ENCODE measurements at regions not wholly inside any gene's neighbourhood (a gene's known extent, or its start where the extent isn't known, plus 50 kb on each side); places are given as distances from the start of the nearest gene placed in this dataset.

GRCh38 chr4:13126976-13127910 lies 356.9 kb downstream of the RAB28 start:
- Histone ChIP-seq H3K4me1 (no peaks in the 10 kb centered on the region), H3K9me3 (no peaks in the 10 kb centered on the region), H3K4me3 (no peak overlapping the region), H3K27me3 (no peaks in the 10 kb centered on the region), H3K27ac (no peak overlapping the region), H3K36me3 (no peaks in the 10 kb centered on the region)
- DNase-seq: no peak
- TF ChIP-seq EP300 (IDR thresholded peaks at IDR 0.05) (no peak), POLR2A (IDR thresholded peaks at IDR 0.05) (no peak), CTCF (IDR thresholded peaks at IDR 0.05) (no peak), POLR2AphosphoS5 (IDR thresholded peaks at IDR 0.05) (no peak)
- intact Hi-C loops (cut with DNase I): no loop called here
- WGBS, 2 donors: 27 to 50% methylated on average over 7 of the region's 7 CpGs

DNA sequence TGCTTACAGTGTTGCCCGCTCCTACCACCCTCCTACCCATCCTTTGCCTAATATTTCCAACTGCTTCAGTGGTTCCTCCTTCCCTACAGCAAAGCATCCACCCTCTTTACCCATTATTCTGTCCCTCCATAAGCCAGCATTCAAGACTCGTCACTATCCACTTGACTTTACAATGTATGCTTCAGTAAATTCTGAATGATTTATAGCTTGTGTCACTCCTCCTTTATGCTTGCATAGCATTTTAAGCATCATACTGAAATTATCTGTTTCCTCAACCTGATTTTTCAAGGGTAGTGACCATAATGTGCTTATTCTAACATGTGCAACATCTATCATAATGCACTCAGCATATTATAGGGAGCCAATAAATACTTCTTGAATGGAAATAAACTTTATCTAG lies 365.5 kb downstream of the RAB28 start:
- 60 to 82% methylated on average over 2 of the region's 2 CpGs for WGBS, 2 donors
- no peaks in the 10 kb centered on the region for H3K36me3 ChIP-seq
- no peaks in the 10 kb centered on the region for H3K9me3 ChIP-seq
- TF ChIP-seq POLR2A (IDR thresholded peaks at IDR 0.05) (no peak), CTCF (IDR thresholded peaks at IDR 0.05) (no peak), EP300 (IDR thresholded peaks at IDR 0.05) (no peak), POLR2AphosphoS5 (IDR thresholded peaks at IDR 0.05) (no peak)
- H3K4me3 ChIP-seq: no peak overlapping the region
- H3K4me1 ChIP-seq: no peaks in the 10 kb centered on the region
- intact Hi-C loops (cut with DNase I): no loop called here
- H3K27me3 ChIP-seq: no peaks in the 10 kb centered on the region
- no peak overlapping the region for H3K27ac ChIP-seq
- no peak for DNase-seq

DNA sequence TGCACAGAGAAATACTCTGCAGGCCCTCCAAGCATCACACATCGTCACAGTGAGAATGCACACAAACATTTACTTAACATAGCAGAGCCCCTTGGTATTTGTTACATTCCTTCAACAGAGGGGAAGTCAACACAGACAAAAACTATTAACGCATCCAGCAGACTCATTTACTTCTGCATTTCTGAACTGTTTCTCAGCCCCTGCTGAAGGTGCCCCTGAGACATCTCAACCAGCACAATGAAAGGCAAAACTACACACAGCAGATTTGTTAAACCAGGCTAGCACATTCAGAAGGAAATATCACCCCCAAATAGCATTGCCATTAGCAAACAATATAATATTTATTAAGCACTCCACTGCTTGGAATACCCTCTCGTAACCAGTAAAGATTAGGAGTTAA lies 367.0 kb downstream of the RAB28 start:
- Histone ChIP-seq H3K36me3 (no peaks in the 10 kb centered on the region), H3K27ac (no peak overlapping the region), H3K4me1 (no peaks in the 10 kb centered on the region), H3K9me3 (no peaks in the 10 kb centered on the region), H3K4me3 (no peak overlapping the region), H3K27me3 (no peaks in the 10 kb centered on the region)
- intact Hi-C loops (cut with DNase I): no loop called here
- WGBS, 2 donors: 50 to 65% methylated on average over 3 of the region's 3 CpGs
- no peak for TF ChIP-seq EP300 (IDR thresholded peaks at IDR 0.05)
- TF ChIP-seq POLR2AphosphoS5 (IDR thresholded peaks at IDR 0.05): no peak
- TF ChIP-seq POLR2A (IDR thresholded peaks at IDR 0.05): no peak
- no peak for TF ChIP-seq CTCF (IDR thresholded peaks at IDR 0.05)
- no peak for DNase-seq

- Histone ChIP-seq H3K27me3 (no peaks in the 10 kb centered on the region), H3K4me1 (no peaks in the 10 kb centered on the region), H3K27ac (no peak overlapping the region), H3K4me3 (no peak overlapping the region), H3K36me3 (no peaks in the 10 kb centered on the region), H3K9me3 (peaks cover 0 to 3% (median 0%) of the 10 kb centered on the region in 4 donors)
- no peak for DNase-seq
- TF ChIP-seq CTCF (IDR thresholded peaks at IDR 0.05) (no peak), EP300 (IDR thresholded peaks at IDR 0.05) (no peak), POLR2AphosphoS5 (IDR thresholded peaks at IDR 0.05) (no peak), POLR2A (IDR thresholded peaks at IDR 0.05) (no peak)
- intact Hi-C loops (cut with DNase I): no loop called here
- 89 to 94% methylated on average over 3 of the region's 3 CpGs for WGBS, 2 donors
These were observed 372.1 kb downstream of the RAB28 start for GRCh38 chr4:13112030-13112429.

Measured in sigmoid colon (tissue), 6 donors.